ENCODE measurements at regions not wholly inside any gene's neighbourhood (a gene's known extent, or its start where the extent isn't known, plus 50 kb on each side); places are given as distances from the start of the nearest gene placed in this dataset.
"Not testable (repeated sequence)": the region's sequence is repeated elsewhere in the genome, so short reads cannot be mapped to it uniquely, and the experiment has no call there.

DNA sequence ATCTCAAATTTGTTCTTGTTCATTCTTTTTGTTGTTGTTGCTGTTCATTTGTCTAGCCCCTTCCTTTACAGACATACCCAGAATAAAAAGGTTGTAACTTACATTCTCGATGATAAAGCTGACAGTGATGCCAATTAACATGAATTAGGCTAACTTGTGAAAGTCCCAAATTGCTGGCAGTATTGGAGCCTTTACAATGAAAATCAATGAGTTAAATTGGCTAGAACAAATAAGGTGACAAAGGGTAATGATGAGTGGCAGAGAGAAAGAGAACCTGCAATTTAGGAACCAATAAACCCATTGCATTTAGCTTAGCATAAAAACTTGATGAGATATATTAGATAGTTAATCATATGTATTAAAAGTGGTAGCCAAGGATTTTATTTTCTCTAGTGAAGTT, 521.0 kb downstream of the ADCYAP1 start:
- DNase-seq: no peak

- no peak for DNase-seq
Observed at GRCh38 chr18:1435487-1435886, 530.8 kb downstream of the ADCYAP1 start.

DNA sequence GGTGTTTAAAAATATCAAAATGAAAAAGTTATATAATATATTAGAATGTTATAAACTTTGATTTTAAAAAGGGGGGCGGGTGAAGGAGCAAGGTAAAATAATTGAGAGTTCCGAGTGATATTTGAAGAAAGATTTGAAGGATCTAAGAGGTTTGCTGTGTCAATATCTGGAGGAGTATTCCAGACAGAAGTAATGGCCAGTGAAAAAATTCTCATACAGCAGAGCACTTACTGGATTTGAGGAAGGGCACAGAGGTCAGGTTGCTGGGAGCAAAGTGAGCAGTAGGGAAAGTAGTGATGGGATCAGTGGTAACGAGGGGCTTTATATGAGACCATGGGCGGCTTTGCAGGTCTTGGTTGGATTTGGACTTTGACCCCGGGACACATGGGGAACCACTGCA, 531.5 kb downstream of the ADCYAP1 start:
- DNase-seq: no peak

- no peak for DNase-seq
Observed at GRCh38 chr18:1438458-1438910, 533.8 kb downstream of the ADCYAP1 start.

GRCh38 chr18:1438967-1439366, 534.3 kb downstream of the ADCYAP1 start:
- no peak for DNase-seq

DNA sequence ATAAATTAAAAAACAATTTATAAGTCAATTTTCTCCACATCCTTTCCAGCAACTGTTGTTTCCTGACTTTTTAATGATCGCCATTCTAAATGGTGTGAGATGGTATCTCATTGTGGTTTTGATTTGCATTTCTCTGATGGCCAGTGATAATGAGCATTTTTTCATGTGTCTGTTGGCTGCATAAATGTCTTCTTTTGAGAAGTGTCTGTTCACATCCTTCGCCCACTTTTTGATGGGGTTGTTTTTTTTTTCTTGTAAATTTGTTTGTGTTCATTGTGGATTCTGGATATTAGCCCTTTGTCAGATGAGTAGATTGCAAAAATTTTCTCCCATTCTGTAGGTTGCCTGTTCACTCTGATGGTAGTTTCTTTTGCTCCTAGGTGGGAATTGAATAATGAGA, 539.4 kb downstream of the ADCYAP1 start:
- not testable (repeated sequence) for DNase-seq

DNA sequence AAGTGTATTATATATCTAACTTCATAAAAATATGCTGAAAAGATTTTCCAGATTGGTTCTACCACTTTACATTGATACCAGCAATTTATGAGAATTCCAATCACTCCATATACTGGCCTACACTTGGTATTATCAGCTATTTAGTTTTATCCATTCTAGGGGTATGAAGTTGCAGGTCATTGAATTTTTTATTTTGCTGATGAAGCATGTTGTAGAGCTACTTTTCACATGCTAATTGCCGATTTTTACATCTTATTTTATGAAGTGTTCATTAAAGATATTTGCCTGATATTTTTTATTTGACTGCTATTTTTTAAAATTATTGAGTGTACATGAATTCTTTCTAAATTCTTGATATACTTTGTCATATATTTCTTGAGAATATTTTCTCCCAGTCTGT, 542.1 kb downstream of the ADCYAP1 start:
- no peak for DNase-seq

- DNase-seq: no peak
Observed at GRCh38 chr18:1452821-1453220, 548.1 kb downstream of the ADCYAP1 start.

DNA sequence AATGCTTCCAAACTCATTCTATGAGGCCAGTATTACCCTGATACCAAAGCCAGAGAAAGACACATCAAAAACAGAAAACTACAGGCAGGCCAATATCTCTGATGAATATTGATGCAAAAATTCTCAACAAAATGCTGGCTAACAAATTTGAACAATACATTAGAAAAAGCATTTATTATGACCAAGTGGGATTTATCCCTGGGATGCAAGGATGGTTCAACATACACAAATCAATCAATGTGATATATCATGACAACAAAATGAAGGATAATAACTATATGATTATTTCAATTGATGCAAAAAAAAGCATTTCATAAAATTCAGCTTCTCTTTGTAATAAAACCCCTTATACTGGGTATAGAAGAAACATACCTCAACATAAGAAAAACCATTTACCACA, 550.9 kb downstream of the ADCYAP1 start:
- no peak for DNase-seq

GRCh38 chr18:1458547-1458946, 553.9 kb downstream of the ADCYAP1 start:
- no peak for DNase-seq

- no peak for DNase-seq
Observed at GRCh38 chr18:1463981-1464380, 559.3 kb downstream of the ADCYAP1 start.

GRCh38 chr18:1464444-1465217, 560.0 kb downstream of the ADCYAP1 start:
- no peak for DNase-seq

- DNase-seq: no peak
Observed at GRCh38 chr18:1466035-1466434, 561.4 kb downstream of the ADCYAP1 start.

GRCh38 chr18:1467461-1467964, 562.8 kb downstream of the ADCYAP1 start:
- no peak for DNase-seq

- DNase-seq: no peak
Observed at GRCh38 chr18:1468550-1468949, 563.9 kb downstream of the ADCYAP1 start.

GRCh38 chr18:1475867-1476266, 571.2 kb downstream of the ADCYAP1 start:
- DNase-seq: no peak

GRCh38 chr18:1480309-1480708, 575.6 kb downstream of the ADCYAP1 start:
- DNase-seq: no peak

DNA sequence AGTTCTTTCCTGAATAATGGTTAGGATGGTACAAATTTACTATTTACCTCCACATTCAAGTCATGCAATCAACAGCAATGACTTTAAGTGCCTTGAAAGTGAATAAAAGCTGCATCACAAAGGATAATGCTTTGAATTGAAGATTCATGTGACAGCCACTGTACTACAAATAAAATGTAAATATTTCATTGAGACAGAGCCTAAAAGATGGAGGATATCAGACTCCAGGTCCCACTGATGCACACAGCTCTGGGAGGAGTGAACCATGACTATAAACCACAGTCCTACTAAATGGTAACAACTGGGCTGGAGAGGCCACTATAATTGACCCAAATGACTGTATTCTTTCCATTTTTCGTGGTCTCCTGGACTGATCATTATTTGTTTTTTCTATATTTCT, 576.9 kb downstream of the ADCYAP1 start:
- DNase-seq: no peak

GRCh38 chr18:1483385-1483784, 578.7 kb downstream of the ADCYAP1 start:
- no peak for DNase-seq

- no peak for DNase-seq
Observed at GRCh38 chr18:1487457-1487856, 582.8 kb downstream of the ADCYAP1 start.

DNA sequence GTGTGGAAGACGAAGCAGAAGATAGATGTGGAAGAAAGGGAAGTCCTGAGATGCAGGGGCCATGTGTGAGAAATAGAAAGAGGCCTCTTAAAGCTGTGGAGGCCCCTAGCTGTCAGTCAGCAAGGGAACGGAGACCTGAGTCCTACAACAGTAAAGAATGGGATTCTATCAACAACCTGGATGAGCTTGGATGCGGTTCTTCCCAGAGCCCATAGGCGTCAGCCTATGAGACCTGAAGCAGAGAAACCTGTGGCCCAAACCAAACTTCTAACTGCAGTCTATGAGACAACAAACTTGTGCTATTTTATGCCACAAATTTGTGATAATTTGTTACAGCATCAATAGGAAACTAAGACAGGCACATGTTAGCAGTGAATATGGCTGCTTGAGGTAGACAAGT, 583.7 kb downstream of the ADCYAP1 start:
- no peak for DNase-seq

- DNase-seq: peak; percentile 58
Observed at GRCh38 chr18:1488957-1489356, 584.3 kb downstream of the ADCYAP1 start.

- no peak for DNase-seq
Observed at GRCh38 chr18:1495387-1495786, 590.7 kb downstream of the ADCYAP1 start.

GRCh38 chr18:1496096-1496495, 591.4 kb downstream of the ADCYAP1 start:
- DNase-seq: no peak

DNA sequence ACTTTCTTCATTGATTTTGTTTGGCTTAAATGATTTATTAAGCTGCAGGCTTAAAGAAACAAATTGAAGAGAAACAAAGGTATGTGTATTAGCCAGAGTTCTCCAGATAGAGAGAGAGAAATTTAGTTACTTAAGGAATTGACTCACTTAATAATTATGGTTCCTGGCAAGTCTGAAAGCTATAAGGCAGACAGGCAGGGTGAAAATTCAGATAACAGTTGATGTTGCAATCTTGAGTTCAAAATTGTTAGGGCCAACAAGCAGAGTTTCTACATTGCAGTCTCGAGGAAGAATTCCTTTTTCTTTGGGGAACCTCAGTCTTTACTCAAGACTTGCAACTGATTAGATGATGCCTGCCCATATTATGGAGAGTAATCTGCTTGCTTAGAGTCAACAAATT, 593.5 kb downstream of the ADCYAP1 start:
- DNase-seq: no peak

All from NCI-H1092 (cell line).